SKM-1 (cell line): ENCODE measurements at regions not wholly inside any gene's neighbourhood (a gene's known extent, or its start where the extent isn't known, plus 50 kb on each side); places are given as distances from the start of the nearest gene placed in this dataset.

Experiments
- DNase-seq: peaks from one replicate; lab custom pipeline; 2025; ENCODE audit not compliant: unreplicated experiment; lab: John Stamatoyannopoulos, UW

DNA sequence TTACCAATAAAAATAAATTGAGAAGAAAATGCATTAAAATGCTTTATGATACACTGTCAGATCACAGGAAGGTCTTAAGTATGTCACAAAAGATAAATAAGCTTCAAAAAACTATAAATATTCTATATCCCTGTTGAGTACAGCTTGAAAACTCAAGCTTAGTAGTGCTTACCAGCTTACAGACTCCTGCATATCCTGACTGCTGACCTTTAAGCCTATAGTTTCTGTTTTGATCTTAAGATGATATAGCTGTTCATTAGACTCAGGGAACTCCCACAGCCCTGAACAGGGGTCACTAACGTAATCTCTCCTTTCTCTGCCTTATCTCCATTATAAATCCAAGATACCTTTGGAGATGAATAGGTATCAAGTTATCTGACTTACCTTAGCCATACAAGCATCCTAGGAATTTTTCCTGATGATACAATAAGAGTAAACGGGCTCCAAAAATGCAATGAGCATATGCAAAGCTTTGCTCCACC lies 93.7 kb upstream of the RBBP8 start:
- DNase-seq = no peak

DNA sequence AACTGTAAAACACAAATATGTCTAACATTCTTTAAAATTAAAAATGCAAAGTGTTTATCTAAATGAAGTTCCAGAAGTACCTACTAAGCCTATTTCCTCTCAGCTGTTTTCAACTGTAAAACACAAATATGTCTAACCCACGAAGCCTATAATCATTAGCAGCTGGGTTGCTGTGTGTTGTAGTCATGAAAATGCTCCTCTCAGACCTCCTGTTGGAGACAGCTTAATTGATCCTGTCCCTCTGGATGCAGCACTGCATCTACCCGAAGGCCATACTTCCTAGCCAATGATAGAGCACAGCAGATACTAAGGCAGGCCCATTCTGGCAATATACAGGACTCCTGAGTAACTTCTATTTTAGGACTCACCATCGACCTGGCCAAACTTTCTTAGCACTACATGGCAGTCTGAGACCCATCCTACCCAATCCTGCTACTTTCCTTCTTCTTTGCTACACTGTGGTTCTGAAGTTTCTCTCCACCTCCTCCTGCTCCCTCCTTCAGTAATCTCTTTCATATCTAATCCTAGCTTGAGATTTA lies 92.5 kb upstream of the RBBP8 start:
- no peak for DNase-seq

DNA sequence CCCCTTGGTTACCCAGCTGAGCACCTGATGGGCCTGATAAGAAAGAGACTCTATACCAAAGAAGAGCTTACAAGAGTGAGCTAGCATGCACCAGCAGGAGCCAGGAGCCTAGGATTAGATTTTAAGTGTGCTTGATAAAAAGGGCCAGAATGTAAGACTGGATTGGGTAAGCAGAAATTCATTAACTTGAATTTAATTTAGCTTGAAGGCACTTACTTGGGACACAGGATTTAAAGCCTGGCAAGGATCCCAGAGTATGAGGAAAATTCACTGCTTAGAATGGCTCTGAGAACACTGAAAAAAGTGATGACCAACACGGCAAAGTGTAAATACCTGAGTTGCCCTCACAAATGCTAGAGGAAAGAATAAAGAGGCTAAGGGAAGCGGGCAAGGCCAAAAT lies 91.3 kb upstream of the RBBP8 start:
- DNase-seq = no peak

DNA sequence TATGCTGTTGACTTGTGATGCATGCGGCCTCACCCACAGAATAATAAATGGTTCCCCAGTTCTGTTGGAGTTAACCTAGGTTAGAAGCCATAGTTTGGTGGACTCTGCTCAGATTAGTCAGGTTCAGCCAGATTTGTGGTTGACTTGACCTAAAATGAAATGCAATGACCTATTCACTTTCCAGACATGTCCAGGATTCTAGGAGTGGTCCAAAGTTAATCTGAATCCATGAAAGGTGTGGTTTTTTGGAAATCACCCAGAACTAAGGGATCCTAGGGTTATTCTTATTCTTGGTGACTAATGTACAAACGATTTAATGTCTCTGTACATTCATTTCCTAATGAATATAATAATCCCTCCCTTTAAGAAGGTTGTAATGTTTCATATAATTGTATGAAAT lies 88.9 kb upstream of the RBBP8 start:
- no peak for DNase-seq

DNA sequence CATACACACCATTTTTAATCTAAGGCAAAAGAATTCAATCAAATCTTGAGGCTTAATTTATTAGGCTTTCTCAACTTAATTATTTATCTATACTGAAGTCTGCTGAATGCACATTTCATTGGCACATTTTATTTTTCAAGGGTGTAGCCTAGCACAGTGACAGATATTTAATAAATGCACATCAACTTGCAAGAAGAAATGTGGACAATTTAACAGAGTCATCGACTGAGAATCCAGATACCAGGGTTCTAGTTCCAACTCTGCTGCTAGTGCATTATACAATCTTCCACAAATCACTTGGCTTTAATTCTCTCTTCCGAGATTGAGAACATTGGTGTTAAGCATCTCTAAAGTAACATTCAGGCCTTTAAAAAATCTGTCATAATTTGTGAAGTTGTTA lies 88.5 kb upstream of the RBBP8 start:
- no peak for DNase-seq

DNA sequence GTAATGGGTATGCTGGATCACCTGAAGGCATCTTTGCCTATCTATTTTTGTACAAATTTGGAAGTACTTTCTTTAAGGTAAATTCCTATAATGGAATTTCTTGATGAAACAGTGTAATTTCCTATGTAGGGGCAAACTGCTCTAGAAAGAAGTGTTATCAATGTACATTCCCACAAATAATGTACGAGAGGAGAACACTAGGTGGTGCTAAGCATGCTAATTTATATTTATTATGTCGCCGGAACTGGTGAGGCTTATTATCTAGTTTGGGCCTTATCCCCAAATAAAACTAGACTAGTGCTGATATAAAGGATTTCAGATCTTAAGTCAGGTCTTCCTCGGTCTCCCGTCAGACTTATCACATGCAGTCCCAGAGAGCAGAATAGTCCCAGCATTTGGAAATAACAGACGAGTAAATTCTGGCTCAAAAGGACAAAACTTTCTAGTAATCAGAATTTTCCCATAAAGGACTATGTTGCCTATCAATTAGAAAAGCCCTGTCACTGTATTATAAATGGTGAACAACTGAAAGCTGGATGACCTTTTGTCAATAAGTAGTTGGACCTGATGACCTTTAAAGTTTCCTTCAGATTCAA lies 86.9 kb upstream of the RBBP8 start:
- no peak for DNase-seq

DNA sequence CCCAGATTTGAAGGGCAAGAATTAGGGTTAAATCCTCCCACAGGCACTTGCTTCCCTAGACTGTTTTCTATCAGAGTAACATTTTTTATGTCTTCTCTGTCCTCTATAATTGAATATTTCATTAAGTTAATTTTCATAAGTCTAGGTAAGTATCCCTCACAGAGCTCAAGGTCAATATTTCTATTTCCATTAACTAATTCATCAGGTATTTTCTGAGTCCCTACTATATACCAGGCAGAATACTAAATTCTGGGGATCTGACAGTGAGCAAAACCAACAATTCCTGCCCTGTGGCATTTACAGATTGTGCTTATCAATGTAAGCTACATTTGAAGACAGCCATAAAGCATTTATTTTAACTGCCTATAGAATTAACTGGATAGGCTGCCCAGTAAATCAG lies 86.4 kb upstream of the RBBP8 start:
- DNase-seq = no peak

DNA sequence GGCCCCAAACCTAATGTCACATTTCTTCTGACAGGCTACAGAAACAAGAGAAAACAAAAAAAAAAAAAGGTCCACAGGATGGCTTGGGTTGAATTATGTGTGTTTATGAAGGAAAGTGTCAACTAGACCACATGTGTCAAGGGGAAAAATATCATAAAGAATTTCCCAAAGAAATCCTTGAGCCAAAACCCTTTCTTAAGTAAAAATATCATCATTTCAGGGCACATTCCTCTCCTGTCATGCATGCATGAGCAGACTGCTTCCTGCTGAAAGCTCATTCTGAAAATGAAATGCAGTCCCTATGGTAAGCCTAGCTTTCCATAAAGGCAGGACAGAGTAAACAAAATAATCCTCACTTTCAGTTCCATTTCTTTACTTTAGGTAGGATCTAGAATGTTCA lies 85.7 kb upstream of the RBBP8 start:
- no peak for DNase-seq

DNA sequence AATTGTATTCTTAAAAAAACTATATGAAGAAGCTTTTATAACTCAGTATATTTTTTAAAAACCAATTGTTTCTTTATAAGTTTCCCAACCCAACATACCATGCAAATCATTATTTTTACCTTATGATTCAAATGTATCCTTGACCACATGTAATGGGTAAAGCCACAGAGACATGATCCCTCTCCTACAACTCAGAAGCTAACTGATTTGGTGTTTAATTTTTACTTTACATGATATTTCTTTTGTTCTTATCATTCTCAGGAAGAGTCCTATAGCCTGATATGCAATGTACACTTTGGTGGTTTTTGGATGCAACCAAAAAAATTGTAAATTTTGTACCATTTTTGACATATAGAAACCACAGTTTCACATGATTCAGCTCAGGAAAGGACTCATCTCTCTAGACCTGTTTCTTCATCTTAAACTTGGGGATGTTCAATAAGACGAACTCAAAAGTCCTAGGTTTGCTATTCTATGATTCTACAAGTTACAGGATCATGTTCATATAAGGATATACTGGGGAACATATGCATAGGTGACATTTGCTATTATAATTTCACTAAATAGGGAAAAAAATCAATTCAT lies 85.2 kb upstream of the RBBP8 start:
- DNase-seq = no peak

DNA sequence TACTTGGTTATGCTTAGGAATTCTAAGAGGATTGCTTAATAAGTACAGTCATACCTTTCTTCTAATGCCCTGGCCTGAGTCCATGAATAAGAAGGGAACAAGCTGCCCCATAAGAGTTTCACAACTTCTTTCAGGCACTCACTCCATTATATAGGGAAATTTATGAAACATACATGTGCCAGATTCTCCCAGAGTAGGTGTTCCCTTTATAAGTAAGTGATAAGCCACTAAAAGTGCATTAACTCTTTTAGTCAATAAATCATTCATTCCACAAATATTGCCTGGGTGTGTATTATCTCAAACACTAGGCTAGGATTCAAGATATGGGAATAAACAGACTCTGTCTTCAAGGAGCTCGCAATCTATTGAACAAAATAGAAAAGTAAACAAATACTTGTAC lies 84.5 kb upstream of the RBBP8 start:
- DNase-seq = no peak

DNA sequence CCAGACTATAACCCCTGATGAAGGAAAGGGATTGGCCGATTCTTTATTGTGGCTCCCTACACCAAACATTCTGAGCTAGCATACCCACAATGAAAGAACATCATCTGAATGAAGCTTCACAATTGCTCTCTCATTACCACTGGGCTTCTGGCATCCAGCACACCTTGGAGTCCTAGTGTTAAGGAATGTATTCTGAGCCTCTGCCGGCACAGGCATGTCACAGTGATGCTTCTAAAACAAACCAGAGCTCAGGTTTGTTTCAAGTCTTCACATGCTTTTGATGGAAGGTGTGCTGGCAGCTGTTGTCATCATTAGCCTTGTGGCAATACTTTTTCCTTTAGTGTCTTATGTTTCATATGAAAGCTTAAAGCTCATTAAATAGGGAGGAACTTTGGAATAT lies 76.3 kb upstream of the RBBP8 start:
- DNase-seq = no peak

DNA sequence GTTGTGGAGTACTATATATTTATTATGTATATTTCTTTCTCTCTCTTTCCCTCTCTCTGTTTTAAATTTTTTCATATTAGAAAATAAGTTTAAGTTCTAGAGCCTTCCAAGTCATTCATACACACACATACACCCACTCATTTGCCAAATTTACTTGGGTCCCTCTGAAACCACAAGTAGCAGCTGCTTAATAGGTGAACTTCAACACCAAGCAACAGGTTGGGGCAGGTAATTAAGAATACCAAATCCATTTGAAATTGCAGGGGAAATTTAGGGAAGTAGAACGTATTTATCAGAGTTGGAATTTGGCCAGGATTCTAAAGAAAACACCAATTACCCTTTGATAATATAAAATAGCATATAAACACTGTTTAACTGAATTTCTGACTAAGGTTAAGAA lies 75.0 kb upstream of the RBBP8 start:
- DNase-seq = no peak

DNA sequence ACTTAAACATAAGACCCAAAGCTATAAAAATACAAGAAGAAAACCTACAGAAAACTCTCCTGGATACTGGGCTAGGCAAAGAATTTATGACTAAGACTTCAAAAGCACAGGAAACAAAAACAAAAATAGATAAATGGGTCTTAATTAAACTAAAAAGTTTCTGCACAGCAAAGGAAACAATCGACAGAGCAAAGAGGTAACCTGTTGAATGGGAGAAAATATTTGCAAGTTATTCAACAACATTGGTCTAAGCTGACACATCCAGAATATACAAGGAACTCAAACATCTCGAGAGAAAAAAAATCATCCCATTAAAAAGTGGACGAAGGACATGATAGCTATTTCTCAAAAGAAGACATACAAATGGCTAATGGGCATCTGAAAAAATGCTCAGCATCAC lies 72.3 kb upstream of the RBBP8 start:
- no peak for DNase-seq

DNA sequence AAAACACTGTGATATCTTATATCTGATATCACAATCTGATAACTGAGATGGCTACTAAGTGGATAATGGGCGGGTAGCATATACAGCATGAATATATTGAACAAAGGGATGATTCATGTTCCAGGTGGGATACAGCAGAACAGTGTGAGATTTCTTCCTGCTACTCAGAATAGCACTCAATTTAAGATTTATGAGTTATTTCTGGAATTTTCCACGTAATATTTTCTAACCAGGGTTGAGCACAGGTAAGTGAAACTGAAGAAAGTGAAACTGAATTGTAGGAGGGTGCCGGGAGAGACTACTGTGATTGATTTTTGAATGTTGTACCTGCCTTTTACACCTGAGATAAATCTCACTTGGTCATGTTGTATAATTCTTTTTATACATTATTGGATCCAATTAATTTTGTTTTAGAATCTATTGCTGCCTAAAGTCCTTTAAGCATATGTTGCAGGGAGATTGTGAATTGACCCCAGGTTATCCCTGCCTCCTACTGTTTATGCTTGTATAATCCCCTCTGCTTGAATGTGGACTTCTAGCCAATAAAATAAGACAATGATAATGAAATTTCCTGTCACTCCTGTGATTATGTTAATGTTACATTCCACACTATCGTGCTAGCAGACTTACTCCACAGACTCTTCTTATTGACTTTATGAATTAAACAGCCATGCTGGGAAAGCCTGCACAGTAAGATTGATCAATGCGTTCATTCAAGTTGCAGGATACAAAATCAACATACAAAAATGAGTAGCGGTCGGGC lies 67.6 kb upstream of the RBBP8 start:
- DNase-seq = no peak

DNA sequence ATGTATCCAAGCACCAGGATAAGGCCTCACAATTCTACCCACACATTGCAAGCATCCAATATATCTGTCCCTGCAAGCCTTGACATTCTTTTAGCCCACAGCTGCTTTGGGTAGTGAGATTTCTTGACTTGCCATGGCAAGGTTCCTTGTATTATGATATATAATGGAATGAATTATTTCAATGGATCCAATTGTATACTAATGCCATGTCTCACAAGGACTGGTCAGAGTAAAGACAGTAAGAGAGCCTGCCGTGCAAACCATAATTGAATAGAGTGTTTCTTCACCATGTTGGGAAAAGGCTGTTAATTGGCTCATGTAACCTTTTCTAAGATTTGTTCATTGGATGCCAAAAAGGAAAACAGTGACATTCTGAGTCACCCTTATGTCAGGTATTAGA lies 64.3 kb upstream of the RBBP8 start:
- no peak for DNase-seq

DNA sequence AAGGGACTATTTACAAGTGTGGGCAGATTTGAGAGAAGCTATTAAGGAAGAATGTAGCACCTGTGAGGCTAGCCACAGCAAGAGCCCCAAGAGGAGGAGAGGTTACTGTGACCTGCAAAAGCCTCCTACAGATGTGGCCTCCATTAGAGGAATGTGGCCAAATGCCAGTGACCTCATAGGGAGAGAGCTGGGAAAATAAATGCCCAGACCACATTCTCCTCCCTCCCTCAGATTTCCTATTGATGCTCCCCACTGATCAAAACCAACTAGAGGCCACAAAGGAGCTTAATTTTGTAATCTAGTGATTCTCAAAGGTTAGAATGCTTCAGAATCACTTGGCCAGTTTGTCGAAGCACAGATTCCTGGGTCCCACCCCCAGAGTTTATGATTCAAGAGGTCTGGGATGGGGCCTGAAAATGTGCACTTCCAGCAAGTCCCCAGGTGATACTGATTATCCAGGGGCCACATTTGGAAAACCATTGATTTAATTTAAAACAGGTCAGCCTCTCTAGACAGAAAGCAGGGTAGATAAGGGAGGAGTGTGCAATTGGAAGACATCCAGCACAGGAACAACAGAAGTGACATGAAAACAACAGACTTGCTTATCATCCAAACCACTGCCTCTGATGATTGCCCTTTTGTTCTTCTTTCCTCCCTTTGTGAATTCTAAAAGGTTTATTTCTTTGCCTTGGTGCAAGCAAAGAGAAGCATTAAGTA lies 61.2 kb upstream of the RBBP8 start:
- DNase-seq = no peak

DNA sequence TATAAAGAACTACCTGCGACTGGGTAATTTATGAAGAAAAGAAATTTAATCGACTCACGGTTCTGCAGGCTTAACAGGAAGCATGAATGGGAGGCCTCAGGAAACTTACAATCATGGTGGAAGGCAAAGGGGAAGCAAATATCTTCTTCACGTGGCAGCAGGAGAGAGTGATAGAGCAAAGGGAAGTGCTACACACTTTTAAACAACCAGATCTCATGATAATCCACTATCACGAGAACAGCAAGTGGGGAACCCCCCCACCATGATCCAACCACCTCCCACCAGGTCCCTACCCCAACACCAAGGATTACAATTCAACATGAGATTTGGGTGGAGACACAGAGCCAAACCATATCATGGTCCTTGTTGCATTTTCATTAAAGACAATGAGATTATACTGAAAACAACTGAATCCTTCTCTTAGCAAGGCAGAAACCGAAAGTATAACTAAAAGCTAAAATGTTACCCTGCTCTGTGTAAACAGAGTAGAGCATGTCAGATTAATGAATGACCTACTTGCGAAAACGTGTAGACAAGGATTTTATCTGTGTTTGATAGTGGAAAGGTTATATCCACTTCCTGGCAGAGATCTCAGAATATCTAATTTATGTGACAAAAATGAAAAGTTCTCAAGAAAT lies 60.1 kb upstream of the RBBP8 start:
- DNase-seq = no peak

DNA sequence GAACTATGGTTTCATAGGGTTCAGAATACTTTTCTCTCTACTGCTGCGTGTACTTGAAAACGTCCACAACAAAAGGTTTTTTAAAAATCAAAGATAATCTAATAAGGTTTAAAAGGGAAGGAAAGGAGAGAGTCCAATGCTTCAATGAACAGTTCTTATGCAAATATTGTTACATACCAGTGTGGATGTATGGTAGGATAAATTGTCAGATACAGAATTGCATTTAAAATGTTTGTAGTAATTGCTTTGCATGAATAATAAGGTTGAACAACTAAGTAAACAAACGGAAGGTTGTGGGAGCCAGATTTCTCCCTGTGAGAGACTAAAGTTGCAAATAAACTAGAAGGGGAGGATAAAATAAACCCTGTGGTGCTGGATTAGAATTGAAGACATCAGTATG lies 53.8 kb upstream of the RBBP8 start:
- DNase-seq = no peak

DNA sequence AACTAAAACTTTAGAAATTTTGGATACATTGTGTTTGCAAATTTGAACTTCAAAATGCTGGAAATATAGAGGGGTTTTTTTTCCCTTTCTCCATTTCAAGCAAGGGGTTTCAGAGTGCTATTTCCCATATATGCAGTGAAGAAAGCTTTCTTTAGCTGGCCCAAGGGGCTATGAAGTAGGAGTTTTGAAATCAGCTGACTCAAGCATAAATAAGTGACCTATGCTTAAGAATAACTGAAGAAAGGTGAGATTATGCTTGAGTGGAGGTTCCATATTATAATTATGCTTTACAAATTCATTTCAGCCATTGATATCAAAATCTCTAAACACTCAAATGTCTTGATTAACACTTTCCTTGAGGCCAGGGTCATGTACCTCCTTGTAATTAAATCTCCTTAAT lies 51.0 kb upstream of the RBBP8 start:
- no peak for DNase-seq

DNA sequence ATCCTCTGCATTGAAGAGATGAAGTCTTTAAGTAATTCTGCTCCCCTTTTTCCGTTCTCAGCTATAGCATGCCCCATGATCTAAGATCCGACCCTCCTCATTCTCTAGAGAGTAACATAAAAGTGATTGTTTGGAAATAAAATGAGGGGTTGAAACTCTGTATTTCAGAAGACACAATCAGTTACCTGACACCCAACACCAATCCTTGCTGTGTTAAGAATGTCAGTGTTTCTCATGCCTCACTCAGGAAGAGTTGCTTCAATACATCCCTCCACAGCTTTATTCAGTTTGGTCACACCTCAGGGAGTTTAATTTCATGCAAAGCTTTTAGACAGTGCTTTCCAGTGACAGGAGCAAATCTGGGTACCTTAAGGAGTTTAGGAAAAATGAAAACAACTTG lies 49.9 kb upstream of the RBBP8 start:
- DNase-seq = no peak
